T-helper 2 cell treated with Interferon-gamma antibody and Interleukin-4, amounts not matched to agents 100 ng/mL and 5 ng/mL, for 36 hours (primary cell): ENCODE measurements at regions not wholly inside any gene's neighbourhood (a gene's known extent, or its start where the extent isn't known, plus 50 kb on each side); places are given as distances from the start of the nearest gene placed in this dataset.

Experiments used
- intact Hi-C: fragments of 100-400 bp; cut with micrococcal nuclease; formaldehyde crosslinking; loops from one replicate; pipeline ENCODE4 v1.15.1; 2023

DNA sequence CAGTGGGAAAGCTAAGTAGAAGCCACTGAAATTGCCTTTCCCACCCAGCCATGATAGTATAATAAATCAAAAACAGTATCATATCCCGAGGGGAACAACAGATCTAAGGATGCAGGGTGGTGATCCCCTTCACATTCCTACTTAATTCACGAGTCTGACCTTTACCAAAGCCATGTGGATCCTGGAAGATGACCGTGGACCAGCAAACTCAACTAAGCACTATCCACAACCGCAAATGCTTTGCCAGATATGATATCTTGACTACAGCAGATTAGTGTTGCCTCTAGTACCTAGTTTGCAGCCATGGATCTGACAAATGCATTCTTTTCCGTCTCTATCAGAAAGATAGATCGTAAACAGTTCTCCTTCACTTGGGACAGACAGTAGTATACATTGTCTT is 67.3 kb upstream of the IL6 start:
- intact Hi-C loops: loop anchor here (5.0 kb wide), 3 partner anchors 38 to 123 kb away; no protein-coding TSS in a partner anchor

DNA sequence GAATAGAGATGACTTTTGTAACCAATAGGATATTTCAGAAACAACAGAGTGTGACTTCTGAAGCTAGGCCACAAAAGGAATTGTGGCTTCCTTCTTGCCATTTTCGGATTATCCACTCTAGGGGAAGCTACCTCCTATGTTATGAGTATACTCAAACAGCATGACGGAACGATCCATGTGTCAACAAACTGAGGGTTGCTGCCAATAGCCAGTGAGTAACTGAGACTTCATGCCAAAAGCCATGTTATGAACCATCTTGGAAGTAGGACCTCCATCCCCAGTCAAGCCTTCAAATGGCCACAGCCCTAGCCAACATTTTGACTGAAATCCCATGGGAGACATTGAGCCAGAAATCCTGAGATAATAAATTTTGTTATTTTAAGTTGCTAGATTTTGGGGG is 69.0 kb upstream of the IL6 start:
- intact Hi-C loops: loop anchor here (5.0 kb wide), 1 partner anchor 124 kb away; no protein-coding TSS in a partner anchor

DNA sequence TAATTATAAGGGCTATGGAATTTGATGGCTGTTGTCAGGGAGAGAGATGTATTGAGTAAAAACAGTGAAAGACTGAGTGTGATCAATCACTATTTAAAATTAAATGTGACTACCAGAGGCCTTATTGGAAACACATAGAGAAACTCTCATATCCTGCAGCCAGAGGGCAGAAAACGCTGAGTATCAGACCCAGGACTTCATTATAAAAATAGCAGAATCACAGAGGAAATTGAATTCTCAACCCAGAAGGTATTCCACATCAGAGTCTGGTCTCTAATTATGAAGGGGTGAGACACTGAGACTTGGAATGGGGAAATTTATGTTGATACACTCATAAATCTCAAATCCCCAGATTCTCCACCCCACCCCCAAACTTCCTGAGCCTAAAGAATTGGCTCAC is 69.5 kb upstream of the IL6 start:
- intact Hi-C loops: loop anchor here (1.0 to 5.0 kb wide), 2 partner anchors 69 to 125 kb away; no protein-coding TSS in a partner anchor

DNA sequence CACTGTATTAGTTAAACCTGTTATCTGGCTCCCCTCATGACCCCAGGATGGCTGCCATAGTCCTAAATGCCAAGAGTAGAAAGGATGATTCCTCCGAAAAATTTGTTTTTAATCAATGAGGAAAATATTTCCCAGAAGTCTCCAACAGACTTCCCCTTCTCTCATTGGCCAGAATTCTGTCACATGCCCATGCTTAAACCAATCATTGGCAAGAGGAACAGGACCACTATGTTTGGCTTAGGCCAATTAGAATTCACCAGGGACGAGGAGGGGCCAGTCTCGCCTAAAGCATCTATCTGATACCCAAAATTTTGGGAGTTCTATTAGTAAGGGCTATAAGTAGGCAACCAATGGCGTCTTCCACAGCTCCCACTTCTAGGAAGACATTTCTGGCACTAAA is 71.2 kb upstream of the IL6 start:
- intact Hi-C loops: loop anchor here (5.0 kb wide), 1 partner anchor 127 kb away; no protein-coding TSS in a partner anchor

- intact Hi-C loops: loop anchor here (5.0 kb wide), 1 partner anchor 127 kb away; no protein-coding TSS in a partner anchor
These were observed 72.2 kb upstream of the IL6 start for GRCh38 chr7:22654831-22655230.

- intact Hi-C loops: no loop called here
These were observed 73.0 kb upstream of the IL6 start for GRCh38 chr7:22653951-22654350.

DNA sequence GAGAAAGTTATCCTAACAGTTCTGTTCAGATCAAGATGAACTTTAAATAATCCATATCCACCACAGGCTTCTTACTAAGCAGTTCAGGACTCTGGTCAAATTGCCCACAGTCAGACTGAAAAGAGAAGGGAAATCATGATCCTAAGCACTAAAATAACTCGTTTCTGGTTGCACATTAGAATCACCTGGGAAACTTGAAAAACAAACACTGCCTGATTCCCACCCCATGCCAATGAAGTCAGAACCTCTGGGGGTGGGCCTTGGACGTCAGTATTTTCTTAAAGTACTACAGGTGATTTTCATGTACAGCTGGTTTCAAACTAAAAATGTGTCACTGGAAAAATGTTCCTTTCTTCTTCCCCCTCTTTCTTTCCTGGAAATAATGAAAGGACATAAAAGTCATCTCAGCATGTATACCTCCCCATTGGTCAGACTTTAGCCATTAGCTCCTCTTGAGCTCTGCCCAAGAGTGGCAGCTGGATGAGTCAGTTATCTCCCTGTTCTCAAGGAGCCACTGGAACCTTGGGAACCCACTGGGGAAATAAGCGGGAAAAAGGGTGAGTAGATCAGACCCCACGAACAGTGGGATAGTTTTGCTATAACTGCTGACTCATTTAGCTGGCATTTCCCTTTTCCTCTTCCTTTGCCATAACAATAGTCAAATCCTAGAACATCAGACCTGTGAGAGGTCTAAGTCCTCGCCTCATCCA is 75.3 kb upstream of the IL6 start:
- intact Hi-C loops: no loop called here

DNA sequence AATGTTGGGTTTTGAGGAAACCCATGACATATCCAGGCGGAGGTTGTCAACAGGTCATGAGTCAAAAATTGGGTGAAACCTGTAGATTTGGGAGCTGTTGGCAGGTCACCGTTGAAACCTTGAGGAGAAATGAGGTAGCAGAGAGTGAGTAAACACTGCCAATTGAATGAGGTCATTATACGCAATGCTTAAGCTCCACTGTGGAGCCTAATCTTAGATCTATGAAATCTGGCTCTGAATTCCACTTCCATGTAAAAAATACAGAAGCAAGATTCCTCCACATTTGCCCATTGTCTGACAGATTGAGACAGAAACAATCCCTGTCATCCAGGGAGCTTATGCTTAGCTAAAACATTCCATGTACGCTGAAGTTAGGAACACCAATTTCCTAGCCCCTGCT is 76.0 kb upstream of the IL6 start:
- intact Hi-C loops: no loop called here

- intact Hi-C loops: no loop called here
These were observed 77.3 kb upstream of the IL6 start for GRCh38 chr7:22649686-22650085.

- intact Hi-C loops: no loop called here
These were observed 79.3 kb upstream of the IL6 start for GRCh38 chr7:22647451-22648257.

- intact Hi-C loops: no loop called here
These were observed 81.4 kb upstream of the IL6 start for GRCh38 chr7:22645418-22646181.

DNA sequence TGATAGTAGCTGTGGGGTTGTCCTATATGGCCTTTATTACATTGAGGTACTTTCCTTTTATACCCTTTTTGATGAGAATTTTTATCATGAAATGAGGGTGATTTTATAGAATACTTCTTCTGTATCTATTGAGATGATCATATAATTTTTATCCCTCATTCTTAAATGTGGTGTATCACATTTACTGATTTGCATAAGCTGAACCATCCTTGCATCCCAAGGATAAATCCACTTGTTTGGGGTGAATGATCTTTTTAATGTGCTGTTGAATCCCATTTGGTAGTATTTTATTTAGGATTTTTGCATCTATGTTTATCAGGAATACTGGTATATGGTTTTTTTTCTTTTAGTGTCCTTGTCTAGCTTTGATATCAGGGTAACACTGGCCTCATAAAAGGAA is 84.5 kb upstream of the IL6 start:
- intact Hi-C loops: loop anchor here (5.0 kb wide), 1 partner anchor 35 kb away; no protein-coding TSS in a partner anchor

- intact Hi-C loops: loop anchor here (1.0 to 5.0 kb wide), 2 partner anchors 37 to 58 kb away; no protein-coding TSS in a partner anchor
These were observed 86.7 kb upstream of the IL6 start for GRCh38 chr7:22640269-22640668.

DNA sequence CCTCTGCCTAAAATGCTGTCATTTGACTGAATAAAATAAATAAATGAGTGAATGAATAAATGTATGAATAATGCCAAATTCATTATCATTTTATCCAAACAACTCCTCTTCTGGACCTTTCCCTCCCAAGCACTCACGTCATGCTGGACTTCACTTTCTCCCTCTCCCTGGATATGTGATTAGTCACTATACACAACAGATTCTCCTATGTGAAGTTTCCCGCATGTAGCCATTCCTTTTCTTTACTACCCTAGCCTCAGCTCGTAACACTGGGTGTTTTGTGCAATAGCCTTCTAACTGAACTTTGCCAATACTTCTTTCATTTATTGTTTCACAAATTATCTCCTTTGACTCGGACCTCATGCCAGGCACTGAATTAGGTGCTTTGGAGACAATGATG is 87.6 kb upstream of the IL6 start:
- intact Hi-C loops: no loop called here

DNA sequence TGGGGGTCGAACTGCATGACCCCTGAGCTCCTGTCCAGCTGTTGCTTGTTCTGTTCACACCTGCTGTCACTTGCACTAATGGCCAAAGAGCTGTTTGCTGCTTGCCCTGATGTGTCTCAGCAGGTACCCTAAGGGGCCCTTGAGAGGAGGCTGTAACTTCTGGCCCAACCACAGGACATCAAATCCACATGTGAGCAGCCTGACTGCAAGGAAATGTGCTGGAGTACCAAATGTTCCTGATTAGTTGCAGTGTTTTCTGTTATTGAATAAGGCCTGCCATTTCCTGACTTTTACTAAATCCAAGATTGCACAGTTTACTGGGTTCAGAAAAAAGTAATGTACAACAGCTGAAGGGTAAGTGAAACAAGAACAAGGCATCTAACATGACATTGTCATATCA is 91.7 kb upstream of the IL6 start:
- intact Hi-C loops: no loop called here

DNA sequence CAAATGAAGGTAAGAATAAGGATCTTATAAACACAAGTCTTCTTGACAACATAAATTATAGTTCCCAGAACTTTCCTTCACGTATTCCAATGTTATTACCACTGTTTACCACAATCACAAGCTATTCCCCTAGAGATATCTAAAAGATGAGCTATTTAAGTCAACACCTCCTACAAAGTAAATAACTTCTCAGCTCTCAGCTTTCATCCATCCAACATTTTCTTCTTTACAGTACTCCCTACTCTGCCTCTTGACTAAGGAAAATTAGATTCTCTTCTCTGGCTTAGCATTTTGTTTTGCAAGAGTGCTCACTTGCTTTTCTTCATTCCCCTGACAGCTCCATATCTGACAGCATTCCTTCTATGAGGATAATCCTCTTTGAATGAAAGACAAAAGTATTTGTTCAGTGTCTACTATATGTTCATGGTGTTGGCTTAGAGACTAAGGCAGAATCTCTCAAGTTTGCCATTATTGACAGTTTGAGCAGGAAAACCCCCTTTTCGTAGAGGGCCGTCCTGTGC is 93.0 kb upstream of the IL6 start:
- intact Hi-C loops: no loop called here

GRCh38 chr7:22633286-22633953 is 93.6 kb upstream of the IL6 start:
- intact Hi-C loops: no loop called here

- intact Hi-C loops: no loop called here
These were observed 94.3 kb upstream of the IL6 start for GRCh38 chr7:22632674-22633073.

DNA sequence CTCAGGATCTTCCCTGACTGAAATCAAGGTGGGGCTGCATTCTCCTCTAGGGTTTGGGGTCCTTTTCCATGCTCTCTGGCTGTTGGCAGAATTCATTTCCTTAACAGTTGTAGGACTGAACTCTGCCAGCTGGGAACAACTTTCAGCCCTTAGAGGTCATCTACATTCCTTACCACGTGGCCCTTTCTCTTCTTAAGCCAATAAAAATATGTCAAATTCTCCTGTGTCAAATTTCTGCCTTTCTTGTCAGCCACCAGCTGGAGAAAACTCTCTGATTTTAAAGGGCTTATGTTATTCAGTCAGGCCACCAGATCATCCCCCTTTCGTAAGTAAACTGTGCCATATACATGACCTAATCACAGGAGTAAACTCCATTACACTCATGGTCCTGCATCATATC is 95.3 kb upstream of the IL6 start:
- intact Hi-C loops: no loop called here

- intact Hi-C loops: no loop called here
These were observed 96.9 kb upstream of the IL6 start for GRCh38 chr7:22630069-22630468.

GRCh38 chr7:22629056-22629455 is 97.9 kb upstream of the IL6 start:
- intact Hi-C loops: no loop called here
